ENCODE measurements at regions not wholly inside any gene's neighbourhood (a gene's known extent, or its start where the extent isn't known, plus 50 kb on each side); places are given as distances from the start of the nearest gene placed in this dataset.

GRCh38 chr1:187074445-187075048, 245.8 kb downstream of the PLA2G4A start:
- TF ChIP-seq, protein P1, sequence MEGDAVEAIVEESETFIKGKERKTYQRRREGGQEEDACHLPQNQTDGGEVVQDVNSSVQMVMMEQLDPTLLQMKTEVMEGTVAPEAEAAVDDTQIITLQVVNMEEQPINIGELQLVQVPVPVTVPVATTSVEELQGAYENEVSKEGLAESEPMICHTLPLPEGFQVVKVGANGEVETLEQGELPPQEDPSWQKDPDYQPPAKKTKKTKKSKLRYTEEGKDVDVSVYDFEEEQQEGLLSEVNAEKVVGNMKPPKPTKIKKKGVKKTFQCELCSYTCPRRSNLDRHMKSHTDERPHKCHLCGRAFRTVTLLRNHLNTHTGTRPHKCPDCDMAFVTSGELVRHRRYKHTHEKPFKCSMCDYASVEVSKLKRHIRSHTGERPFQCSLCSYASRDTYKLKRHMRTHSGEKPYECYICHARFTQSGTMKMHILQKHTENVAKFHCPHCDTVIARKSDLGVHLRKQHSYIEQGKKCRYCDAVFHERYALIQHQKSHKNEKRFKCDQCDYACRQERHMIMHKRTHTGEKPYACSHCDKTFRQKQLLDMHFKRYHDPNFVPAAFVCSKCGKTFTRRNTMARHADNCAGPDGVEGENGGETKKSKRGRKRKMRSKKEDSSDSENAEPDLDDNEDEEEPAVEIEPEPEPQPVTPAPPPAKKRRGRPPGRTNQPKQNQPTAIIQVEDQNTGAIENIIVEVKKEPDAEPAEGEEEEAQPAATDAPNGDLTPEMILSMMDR (IDR thresholded peaks at IDR 0.05; ENCODE audit: low read depth, low read length) = no peak
- TF ChIP-seq EZH2phosphoT487 (IDR thresholded peaks at IDR 0.05; ENCODE audit: low read depth) = no peak

All from OCI-LY3 (cell line).